CD14-positive monocyte (primary cell): ENCODE measurements at regions not wholly inside any gene's neighbourhood (a gene's known extent, or its start where the extent isn't known, plus 50 kb on each side); places are given as distances from the start of the nearest gene placed in this dataset.

ENCODE experiments used
- DNase-seq, 3 donors: peaks; one replicate each; pipeline ENCODE4 v3.0.0-alpha.2; 2011 to 2022
- H2AFZ ChIP-seq: 2 replicates; pipeline ENCODE4 v1.6.0; 2012; ENCODE audit warnings: mild to moderate bottlenecking, low read depth, low read length, inconsistent platforms; ENCODE audit not compliant: insufficient read depth, poor library complexity, severe bottlenecking
- H3K27ac ChIP-seq, 2 donors: 1 replicate in 1 of 2; 2 replicates in 1 of 2; pipeline ENCODE4 v1.5.1; 2012 to 2013; ENCODE audit warnings: low read length in 2 of 2, control low read depth in 1 of 2, inconsistent platforms in 1 of 2, low read depth in 1 of 2, mild to moderate bottlenecking in 1 of 2
- H3K27me3 ChIP-seq, 2 donors: one replicate each; pipeline versions ENCODE4 v1.6.0 to v1.6.1; 2011 to 2013; ENCODE audit warnings: low read length in 2 of 2; ENCODE audit not compliant: control insufficient read depth in 2 of 2, insufficient read depth in 2 of 2
- H3K36me3 ChIP-seq, 2 donors: replicated peaks in 1 of 2; 1 replicate in 1 of 2; 2 replicates in 1 of 2; pipeline versions ENCODE4 v1.5.1 to v1.6.1; 2012 to 2013; ENCODE audit warnings: low read length in 2 of 2, control low read depth in 1 of 2, inconsistent platforms in 1 of 2, mild to moderate bottlenecking in 1 of 2; ENCODE audit not compliant: insufficient read depth in 2 of 2, control insufficient read depth in 1 of 2
- H3K4me1 ChIP-seq, 2 donors: 1 replicate in 1 of 2; 2 replicates in 1 of 2; pipeline versions ENCODE4 v1.5.1 to v1.6.1; 2012 to 2013; ENCODE audit warnings: low read length in 2 of 2, control low read depth in 1 of 2, inconsistent platforms in 1 of 2, mild to moderate bottlenecking in 1 of 2, moderate library complexity in 1 of 2; ENCODE audit not compliant: insufficient read depth in 2 of 2, control insufficient read depth in 1 of 2
- H3K4me2 ChIP-seq: replicated peaks from 2 replicates; pipeline ENCODE3; 2012; ENCODE audit warnings: low read length, moderate library complexity, mild to moderate bottlenecking; ENCODE audit not compliant: poor library complexity, severe bottlenecking; ENCODE audit errors: extremely low read depth
- H3K4me3 ChIP-seq, 3 experiments: fragments of 200-600 bp in 1 of 3; sonication (generic) in 1 of 3; replicated peaks in 1 of 3; 1 replicate in 2 of 3; 2 replicates in 1 of 3; pipeline ENCODE4 v1.5.1; 2011 to 2013; ENCODE audit warnings: low read length in 3 of 3, mild to moderate bottlenecking in 3 of 3, control low read depth in 2 of 3, low read depth in 2 of 3, inconsistent platforms in 1 of 3, moderate library complexity in 1 of 3
- H3K79me2 ChIP-seq: 2 replicates; pipeline ENCODE4 v1.6.0; 2012; ENCODE audit warnings: mild to moderate bottlenecking, control low read depth, inconsistent platforms, low read length, moderate library complexity; ENCODE audit not compliant: insufficient read depth
- H3K9ac ChIP-seq: 2 replicates; pipeline ENCODE4 v1.6.0; 2017; ENCODE audit warnings: low read length, mild to moderate bottlenecking; ENCODE audit not compliant: insufficient read depth, poor library complexity, severe bottlenecking
- H3K9me3 ChIP-seq, 2 donors: replicated peaks in 1 of 2; 1 replicate in 1 of 2; 2 replicates in 1 of 2; pipeline versions ENCODE4 v1.5.1 to v1.6.1; 2012 to 2013; ENCODE audit warnings: low read length in 2 of 2, control low read depth in 1 of 2; ENCODE audit not compliant: control insufficient read depth in 1 of 2, insufficient read depth in 1 of 2
- H4K20me1 ChIP-seq: 2 replicates; pipeline ENCODE4 v1.6.0; 2012; ENCODE audit warnings: mild to moderate bottlenecking, low read length, control low read depth, moderate library complexity; ENCODE audit not compliant: insufficient read depth
- H3K27ac Mint-ChIP-seq, 7 donors: one replicate each; pipeline ENCODE4 v1.8.0; 2020; ENCODE audit warnings: mild to moderate bottlenecking in 7 of 7, mixed read lengths in 7 of 7, moderate library complexity in 6 of 7, inconsistent platforms in 2 of 7
- H3K27me3 Mint-ChIP-seq, 3 donors: one replicate each; pipeline ENCODE4 v1.8.0; 2021 to 2022; ENCODE audit warnings: low read depth in 3 of 3, mild to moderate bottlenecking in 3 of 3, mixed read lengths in 3 of 3, moderate library complexity in 3 of 3, inconsistent platforms in 1 of 3
- H3K36me3 Mint-ChIP-seq, 2 donors: one replicate each; pipeline ENCODE4 v1.8.0; 2020; ENCODE audit warnings: mixed read lengths in 2 of 2, inconsistent platforms in 1 of 2, mild to moderate bottlenecking in 1 of 2
- H3K4me1 Mint-ChIP-seq: one replicate; pipeline ENCODE4 v1.8.0; 2020; ENCODE audit warnings: mild to moderate bottlenecking, mixed read lengths
- H3K4me3 Mint-ChIP-seq, 2 donors: one replicate each; pipeline ENCODE4 v1.8.0; 2020; ENCODE audit warnings: mild to moderate bottlenecking in 2 of 2, mixed read lengths in 2 of 2, moderate library complexity in 1 of 2
- H3K9me3 Mint-ChIP-seq, 7 donors: one replicate each; pipeline ENCODE4 v1.8.0; 2020 to 2022; ENCODE audit warnings: mixed read lengths in 7 of 7, mild to moderate bottlenecking in 6 of 7, moderate library complexity in 6 of 7, inconsistent platforms in 2 of 7
- WGBS: methylation state at CpG from one replicate; pipeline ENCODE4 v1.1.5; 2013; ENCODE audit warnings: missing lambda C conversion rate; ENCODE audit not compliant: insufficient coverage; 5-methylcytosine and 5-hydroxymethylcytosine counted together
- intact Hi-C, 2 donors: fragments of 100-400 bp; cut with micrococcal nuclease; formaldehyde crosslinking; loops; one replicate each; pipeline versions ENCODE4 v1.15.0 to v1.15.1; 2023
- TF ChIP-seq, protein P1 (sequence below): fragments of 200-600 bp; IDR thresholded peaks from one replicate; pipeline ENCODE4 v1.8.0; 2022; ENCODE audit warnings: antibody characterized with exemption, mild to moderate bottlenecking

DNA sequence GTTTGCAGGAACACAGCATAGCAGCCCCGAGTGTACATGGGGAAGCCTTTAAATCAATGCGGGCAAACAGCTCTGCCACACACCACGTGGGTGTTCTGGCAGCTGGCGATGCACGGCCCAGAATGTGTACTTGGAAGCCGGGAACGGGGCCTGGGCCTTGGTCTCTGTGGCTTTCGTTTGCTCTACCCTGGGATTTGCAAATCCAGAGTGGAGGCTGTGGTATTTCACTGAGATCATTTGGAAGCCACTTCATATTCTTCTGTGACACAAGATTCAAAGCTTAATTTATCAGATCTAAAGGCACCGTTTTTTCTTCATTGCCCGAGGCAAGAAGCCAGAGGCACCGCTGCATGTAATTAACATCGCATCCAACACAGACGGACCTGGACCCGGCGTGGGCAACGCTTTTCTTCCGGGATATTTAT is 246.3 kb upstream of the MYT1L start:
- Mint-ChIP-seq H3K36me3 (no peaks in the 10 kb centered on the region), H3K4me1 (no peaks in the 10 kb centered on the region), H3K9me3 (peaks cover 0 to 5% (median 0%) of the 10 kb centered on the region in 7 donors), H3K27me3 (peaks cover 0 to 2% (median 2%) of the 10 kb centered on the region in 3 donors), H3K4me3 (no peak overlapping the region), H3K27ac (no peak overlapping the region)
- no peak overlapping the region for H3K27ac ChIP-seq
- TF ChIP-seq, protein P1, sequence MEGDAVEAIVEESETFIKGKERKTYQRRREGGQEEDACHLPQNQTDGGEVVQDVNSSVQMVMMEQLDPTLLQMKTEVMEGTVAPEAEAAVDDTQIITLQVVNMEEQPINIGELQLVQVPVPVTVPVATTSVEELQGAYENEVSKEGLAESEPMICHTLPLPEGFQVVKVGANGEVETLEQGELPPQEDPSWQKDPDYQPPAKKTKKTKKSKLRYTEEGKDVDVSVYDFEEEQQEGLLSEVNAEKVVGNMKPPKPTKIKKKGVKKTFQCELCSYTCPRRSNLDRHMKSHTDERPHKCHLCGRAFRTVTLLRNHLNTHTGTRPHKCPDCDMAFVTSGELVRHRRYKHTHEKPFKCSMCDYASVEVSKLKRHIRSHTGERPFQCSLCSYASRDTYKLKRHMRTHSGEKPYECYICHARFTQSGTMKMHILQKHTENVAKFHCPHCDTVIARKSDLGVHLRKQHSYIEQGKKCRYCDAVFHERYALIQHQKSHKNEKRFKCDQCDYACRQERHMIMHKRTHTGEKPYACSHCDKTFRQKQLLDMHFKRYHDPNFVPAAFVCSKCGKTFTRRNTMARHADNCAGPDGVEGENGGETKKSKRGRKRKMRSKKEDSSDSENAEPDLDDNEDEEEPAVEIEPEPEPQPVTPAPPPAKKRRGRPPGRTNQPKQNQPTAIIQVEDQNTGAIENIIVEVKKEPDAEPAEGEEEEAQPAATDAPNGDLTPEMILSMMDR: no peak
- DNase-seq: no peak
- no peaks in the 10 kb centered on the region for H3K36me3 ChIP-seq
- peaks cover 19 to 27% of the 10 kb centered on the region in 2 donors for H3K9me3 ChIP-seq
- H3K9ac ChIP-seq: no peak overlapping the region
- H2AFZ ChIP-seq: no peak overlapping the region
- H3K4me1 ChIP-seq: no peaks in the 10 kb centered on the region
- no peaks in the 10 kb centered on the region for H3K79me2 ChIP-seq
- no peak overlapping the region for H3K4me3 ChIP-seq
- no peak overlapping the region for H3K4me2 ChIP-seq
- no peaks in the 10 kb centered on the region for H3K27me3 ChIP-seq
- intact Hi-C loops: no loop called here
- 90% methylated on average over 6 of the region's 17 CpGs for WGBS
- H4K20me1 ChIP-seq: no peaks in the 10 kb centered on the region

DNA sequence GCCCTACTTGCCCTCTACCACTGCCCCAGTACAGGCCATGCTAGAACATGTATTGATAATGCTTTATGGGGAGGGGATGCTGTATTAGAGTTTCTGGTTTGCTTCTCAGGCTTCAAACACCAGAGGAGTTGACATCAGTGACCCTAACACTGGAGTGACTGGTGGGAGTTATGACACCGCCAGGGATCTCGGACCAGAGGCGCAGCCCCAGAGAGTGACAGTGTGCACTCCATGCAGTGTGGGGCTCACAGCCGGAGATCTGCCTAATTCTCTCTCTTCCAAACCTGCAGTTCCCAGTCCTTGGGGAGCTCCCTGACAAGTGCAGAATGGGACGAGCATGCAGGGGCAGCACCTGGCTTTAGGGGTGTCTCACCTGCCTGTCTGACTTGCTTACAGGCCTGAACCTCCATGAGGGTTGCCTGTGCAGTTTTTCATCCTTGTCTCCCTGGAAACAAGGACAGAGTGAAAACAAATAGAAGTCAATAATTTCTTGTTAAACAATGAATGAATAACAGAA is 244.9 kb upstream of the MYT1L start:
- Histone ChIP-seq H3K9me3 (peaks cover 26 to 35% of the 10 kb centered on the region in 2 donors), H3K4me1 (no peaks in the 10 kb centered on the region), H3K27me3 (no peaks in the 10 kb centered on the region), H3K79me2 (no peaks in the 10 kb centered on the region), H3K36me3 (no peaks in the 10 kb centered on the region), H4K20me1 (no peaks in the 10 kb centered on the region), H3K9ac (no peak overlapping the region), H3K4me3 (no peak overlapping the region), H3K4me2 (no peak overlapping the region), H2AFZ (no peak overlapping the region), H3K27ac (no peak overlapping the region)
- Mint-ChIP-seq H3K4me1 (no peaks in the 10 kb centered on the region), H3K27me3 (peaks cover 0 to 2% (median 0%) of the 10 kb centered on the region in 3 donors), H3K9me3 (peaks cover 0 to 5% (median 0%) of the 10 kb centered on the region in 7 donors), H3K27ac (no peak overlapping the region), H3K4me3 (no peak overlapping the region), H3K36me3 (no peaks in the 10 kb centered on the region)
- TF ChIP-seq, protein P1: no peak
- intact Hi-C loops: no loop called here
- WGBS: 93% methylated on average over 5 of the region's 5 CpGs
- DNase-seq: no peak
